HG03139 (cell line): ENCODE measurements at regions not wholly inside any gene's neighbourhood (a gene's known extent, or its start where the extent isn't known, plus 50 kb on each side); places are given as distances from the start of the nearest gene placed in this dataset.
"Not testable (repeated sequence)": the region's sequence is repeated elsewhere in the genome, so short reads cannot be mapped to it uniquely, and the experiment has no call there.

Source experiments
- ATAC-seq: cut with Tn5 transposase; IDR thresholded peaks from one replicate; pipeline ENCODE4 v1.9.1; 2021; ENCODE audit not compliant: unreplicated experiment

GRCh38 chr2:19207452-19207851 lies 151.0 kb downstream of the OSR1 start:
- no peak for ATAC-seq

- ATAC-seq, result no peak
Observed at GRCh38 chr2:19205983-19206533, 152.4 kb downstream of the OSR1 start.

- ATAC-seq, result no peak
Observed at GRCh38 chr2:19203866-19204265, 154.6 kb downstream of the OSR1 start.

GRCh38 chr2:19201911-19202462 lies 156.4 kb downstream of the OSR1 start:
- no peak for ATAC-seq

GRCh38 chr2:19198381-19198780 lies 160.0 kb downstream of the OSR1 start:
- ATAC-seq, result no peak

GRCh38 chr2:19195661-19196060 lies 162.8 kb downstream of the OSR1 start:
- ATAC-seq, result no peak

- ATAC-seq, result no peak
Observed at GRCh38 chr2:19189391-19189790, 169.0 kb downstream of the OSR1 start.

- ATAC-seq, result no peak
Observed at GRCh38 chr2:19187323-19188020, 171.0 kb downstream of the OSR1 start.

- ATAC-seq, result no peak
Observed at GRCh38 chr2:19185086-19185485, 173.3 kb downstream of the OSR1 start.

- ATAC-seq, result no peak
Observed at GRCh38 chr2:19178175-19178574, 180.2 kb downstream of the OSR1 start.

- no peak for ATAC-seq
Observed at GRCh38 chr2:19176977-19177376, 181.4 kb downstream of the OSR1 start.

- no peak for ATAC-seq
Observed at GRCh38 chr2:19176172-19176852, 182.1 kb downstream of the OSR1 start.

GRCh38 chr2:19174176-19174575 lies 184.2 kb downstream of the OSR1 start:
- no peak for ATAC-seq

GRCh38 chr2:19171409-19171808 lies 187.0 kb downstream of the OSR1 start:
- ATAC-seq, result no peak

- no peak for ATAC-seq
Observed at GRCh38 chr2:19169134-19169768, 189.2 kb downstream of the OSR1 start.

GRCh38 chr2:19164099-19164498 lies 194.3 kb downstream of the OSR1 start:
- not testable (repeated sequence) for ATAC-seq

GRCh38 chr2:19158896-19159295 lies 199.5 kb downstream of the OSR1 start:
- no peak for ATAC-seq

- no peak for ATAC-seq
Observed at GRCh38 chr2:19158211-19158610, 200.2 kb downstream of the OSR1 start.

- no peak for ATAC-seq
Observed at GRCh38 chr2:19156646-19157045, 201.8 kb downstream of the OSR1 start.

- no peak for ATAC-seq
Observed at GRCh38 chr2:19150726-19151125, 207.7 kb downstream of the OSR1 start.

GRCh38 chr2:19146867-19147266 lies 211.6 kb downstream of the OSR1 start:
- ATAC-seq, result no peak
